Osteocyte (in vitro differentiated cells): ENCODE measurements at regions not wholly inside any gene's neighbourhood (a gene's known extent, or its start where the extent isn't known, plus 50 kb on each side); places are given as distances from the start of the nearest gene placed in this dataset.

Experiments used
- DNase-seq: peaks from one replicate; pipeline ENCODE4 v3.0.0; 2021; ENCODE audit warnings: mixed read lengths; ENCODE audit not compliant: unreplicated experiment; ENCODE audit errors: extremely low spot score
- H3K27ac Mint-ChIP-seq: one replicate; pipeline ENCODE4 v1.8.0; 2021; ENCODE audit warnings: mild to moderate bottlenecking, mixed read lengths; ENCODE audit not compliant: unreplicated experiment
- H3K27me3 Mint-ChIP-seq: one replicate; pipeline ENCODE4 v1.8.0; 2021; ENCODE audit warnings: mixed read lengths; ENCODE audit not compliant: unreplicated experiment
- H3K36me3 Mint-ChIP-seq: one replicate; pipeline ENCODE4 v1.8.0; 2021; ENCODE audit warnings: mixed read lengths; ENCODE audit not compliant: unreplicated experiment
- H3K4me1 Mint-ChIP-seq: one replicate; pipeline ENCODE4 v1.8.0; 2021; ENCODE audit warnings: mixed read lengths; ENCODE audit not compliant: unreplicated experiment
- H3K4me3 Mint-ChIP-seq: one replicate; pipeline ENCODE4 v1.8.0; 2021; ENCODE audit warnings: mild to moderate bottlenecking, moderate library complexity, mixed read lengths; ENCODE audit not compliant: unreplicated experiment
- H3K9me3 Mint-ChIP-seq: one replicate; pipeline ENCODE4 v1.8.0; 2021; ENCODE audit warnings: mixed read lengths; ENCODE audit not compliant: unreplicated experiment
- CTCF ChIP-seq: fragments of 200-600 bp; sonication (generic); IDR thresholded peaks from 2 replicates; pipeline ENCODE4 v1.5.0; 2021; ENCODE audit warnings: antibody characterized with exemption, mild to moderate bottlenecking, moderate library complexity

- Mint-ChIP-seq H3K27ac (peak overlapping the region; percentile 3), H3K4me1 (peaks cover 63% of the 10 kb centered on the region), H3K27me3 (no peaks in the 10 kb centered on the region), H3K36me3 (no peaks in the 10 kb centered on the region), H3K4me3 (no peak overlapping the region), H3K9me3 (peaks cover 4% of the 10 kb centered on the region)
- no peak for TF ChIP-seq CTCF
- no peak for DNase-seq
These were observed 371.7 kb downstream of the TNS1 start for GRCh38 chr2:217631115-217631514.

GRCh38 chr2:217629347-217629746 lies 373.4 kb downstream of the TNS1 start:
- Mint-ChIP-seq H3K27ac (peak overlapping the region; percentile 74), H3K36me3 (no peaks in the 10 kb centered on the region), H3K9me3 (peaks cover 2% of the 10 kb centered on the region), H3K4me1 (peaks cover 66% of the 10 kb centered on the region), H3K27me3 (no peaks in the 10 kb centered on the region), H3K4me3 (no peak overlapping the region)
- no peak for DNase-seq
- no peak for TF ChIP-seq CTCF

GRCh38 chr2:217628061-217628460 lies 374.7 kb downstream of the TNS1 start:
- H3K27ac Mint-ChIP-seq, result peak overlapping the region; percentile 74
- no peak for TF ChIP-seq CTCF
- peaks cover 73% of the 10 kb centered on the region for H3K4me1 Mint-ChIP-seq
- no peaks in the 10 kb centered on the region for H3K9me3 Mint-ChIP-seq
- H3K27me3 Mint-ChIP-seq, result no peaks in the 10 kb centered on the region
- H3K36me3 Mint-ChIP-seq, result no peaks in the 10 kb centered on the region
- no peak overlapping the region for H3K4me3 Mint-ChIP-seq
- no peak for DNase-seq

- no peaks in the 10 kb centered on the region for H3K9me3 Mint-ChIP-seq
- H3K4me3 Mint-ChIP-seq, result no peak overlapping the region
- H3K27ac Mint-ChIP-seq, result no peak overlapping the region
- DNase-seq, result no peak
- peaks cover 80% of the 10 kb centered on the region for H3K4me1 Mint-ChIP-seq
- no peak for TF ChIP-seq CTCF
- H3K36me3 Mint-ChIP-seq, result no peaks in the 10 kb centered on the region
- H3K27me3 Mint-ChIP-seq, result no peaks in the 10 kb centered on the region
These were observed 375.9 kb downstream of the TNS1 start for GRCh38 chr2:217626926-217627325.

GRCh38 chr2:217625557-217626169 lies 377.1 kb downstream of the TNS1 start:
- Mint-ChIP-seq H3K4me3 (no peak overlapping the region), H3K36me3 (no peaks in the 10 kb centered on the region), H3K4me1 (peaks cover 80% of the 10 kb centered on the region), H3K9me3 (no peaks in the 10 kb centered on the region), H3K27me3 (no peaks in the 10 kb centered on the region), H3K27ac (no peak overlapping the region)
- no peak for TF ChIP-seq CTCF
- DNase-seq, result no peak
